ENCODE measurements at regions not wholly inside any gene's neighbourhood (a gene's known extent, or its start where the extent isn't known, plus 50 kb on each side); places are given as distances from the start of the nearest gene placed in this dataset.

GRCh38 chr12:77471801-77472200 lies 358.9 kb upstream of the NAV3 start:
- H2AK5ac ChIP-seq (ENCODE audit: low read length): no peak overlapping the region

DNA sequence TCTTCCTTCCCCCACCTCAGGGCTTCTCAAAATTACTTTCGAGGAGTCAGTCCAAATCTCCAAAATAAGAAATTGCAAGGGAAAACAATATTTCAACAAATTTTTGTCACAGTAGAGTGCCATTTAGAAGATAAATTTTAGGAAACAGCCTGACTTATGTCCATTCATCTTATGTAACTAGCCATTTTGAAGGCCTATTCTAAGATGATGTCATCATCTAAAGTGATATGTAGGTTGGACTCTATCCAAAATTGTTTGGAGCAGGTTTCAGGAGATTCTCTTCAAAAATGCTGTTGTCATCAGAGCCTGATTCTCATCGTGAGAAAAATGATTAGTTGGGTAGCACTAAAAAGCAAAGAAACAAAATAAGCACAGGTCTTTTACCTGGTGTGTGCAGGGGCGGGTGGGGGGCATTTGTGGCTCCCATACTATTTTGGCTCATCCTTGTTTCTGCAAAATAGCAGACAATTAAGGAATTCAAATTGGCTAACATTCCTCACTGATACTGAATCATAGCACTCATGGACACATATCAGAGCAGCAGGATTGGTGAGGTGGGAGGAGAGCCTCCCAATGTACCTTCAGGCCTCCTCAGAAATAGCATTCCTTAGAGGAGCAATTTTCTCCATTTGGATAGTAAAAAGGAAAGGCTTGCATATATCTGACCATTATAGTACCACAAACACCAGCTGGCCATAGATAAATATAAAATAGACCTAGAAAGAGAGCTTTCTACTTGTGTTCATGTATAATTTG lies 360.9 kb upstream of the NAV3 start:
- Histone ChIP-seq H3K4me1 (ENCODE audit: control insufficient read depth in 1 of 2, insufficient read depth in 2 of 2, low read length in 2 of 2) (no peaks in the 10 kb centered on the region), H4K8ac (ENCODE audit: low read depth, low read length) (no peak overlapping the region), H3K23ac (ENCODE audit: low read length) (no peak overlapping the region), H2AK5ac (ENCODE audit: low read length) (no peak overlapping the region), H3K9me3 (ENCODE audit: insufficient read depth, low read depth, low read length) (no peaks in the 10 kb centered on the region), H3K79me1 (ENCODE audit: low read length) (no peaks in the 10 kb centered on the region), H2BK5ac (ENCODE audit: low read depth, low read length, poor library complexity) (no peak overlapping the region), H4K91ac (ENCODE audit: low read depth, low read length) (no peak overlapping the region), H2AFZ (ENCODE audit: insufficient read depth, low read length, poor library complexity) (no peak overlapping the region), H3K18ac (ENCODE audit: low read length) (no peak overlapping the region), H3K36me3 (ENCODE audit: control insufficient read depth in 1 of 2, insufficient read depth in 2 of 2, low read length in 2 of 2) (no peaks in the 10 kb centered on the region), H2BK120ac (ENCODE audit: insufficient read depth, low read length, poor library complexity) (no peak overlapping the region), H3K4me3 (ENCODE audit: low read depth, low read length) (no peak overlapping the region), H3K27me3 (ENCODE audit: insufficient read depth, low read length) (no peaks in the 10 kb centered on the region), H3K9ac (ENCODE audit: low read length) (no peak overlapping the region), H2BK12ac (ENCODE audit: low read length) (no peak overlapping the region), H3K4me2 (ENCODE audit: low read length) (no peak overlapping the region), H3K27ac (ENCODE audit: low read depth, low read length) (no peak overlapping the region), H3K4ac (ENCODE audit: low read depth, low read length) (no peak overlapping the region), H3K14ac (ENCODE audit: low read length) (no peak overlapping the region), H3K79me2 (ENCODE audit: control insufficient read depth, insufficient read depth, low read length, poor library complexity) (no peaks in the 10 kb centered on the region), H4K12ac (ENCODE audit: low read depth, low read length) (no peak overlapping the region)
- no CpG with 5 or more reads among the region's 3 CpGs for WGBS (ENCODE audit: extremely low coverage, insufficient coverage, insufficient read length)
- DNase-seq: no peak

More at GRCh38 chr12:77471801-77472200, 358.9 kb upstream of the NAV3 start:
- Histone ChIP-seq H3K4me2 (ENCODE audit: low read length) (no peak overlapping the region), H3K23ac (ENCODE audit: low read length) (no peak overlapping the region), H2BK12ac (ENCODE audit: low read length) (no peak overlapping the region), H3K14ac (ENCODE audit: low read length) (no peak overlapping the region), H4K12ac (ENCODE audit: low read depth, low read length) (no peak overlapping the region), H3K27me3 (ENCODE audit: insufficient read depth, low read length) (no peaks in the 10 kb centered on the region), H2BK120ac (ENCODE audit: insufficient read depth, low read length, poor library complexity) (no peak overlapping the region), H3K9ac (ENCODE audit: low read length) (no peak overlapping the region), H3K9me3 (ENCODE audit: insufficient read depth, low read depth, low read length) (no peaks in the 10 kb centered on the region), H2AFZ (ENCODE audit: insufficient read depth, low read length, poor library complexity) (no peak overlapping the region), H4K91ac (ENCODE audit: low read depth, low read length) (no peak overlapping the region), H3K4ac (ENCODE audit: low read depth, low read length) (no peak overlapping the region), H3K79me2 (ENCODE audit: control insufficient read depth, insufficient read depth, low read length, poor library complexity) (no peaks in the 10 kb centered on the region), H3K79me1 (ENCODE audit: low read length) (no peaks in the 10 kb centered on the region), H3K4me1 (ENCODE audit: control insufficient read depth in 1 of 2, insufficient read depth in 2 of 2, low read length in 2 of 2) (no peaks in the 10 kb centered on the region), H4K8ac (ENCODE audit: low read depth, low read length) (no peak overlapping the region), H2BK5ac (ENCODE audit: low read depth, low read length, poor library complexity) (no peak overlapping the region), H3K36me3 (ENCODE audit: control insufficient read depth in 1 of 2, insufficient read depth in 2 of 2, low read length in 2 of 2) (no peaks in the 10 kb centered on the region), H3K18ac (ENCODE audit: low read length) (no peak overlapping the region), H3K27ac (ENCODE audit: low read depth, low read length) (no peak overlapping the region), H3K4me3 (ENCODE audit: low read depth, low read length) (no peak overlapping the region)
- WGBS (ENCODE audit: extremely low coverage, insufficient coverage, insufficient read length): no CpG with 5 or more reads among the region's 1 CpG
- DNase-seq: no peak

- Histone ChIP-seq H3K4me2 (ENCODE audit: low read length) (no peak overlapping the region), H3K14ac (ENCODE audit: low read length) (no peak overlapping the region)
These were observed 377.3 kb upstream of the E2F7 start for GRCh38 chr12:77442633-77443032.

GRCh38 chr12:77439749-77440148 lies 374.4 kb upstream of the E2F7 start:
- Histone ChIP-seq H3K4me1 (ENCODE audit: control insufficient read depth in 1 of 2, insufficient read depth in 2 of 2, low read length in 2 of 2) (no peaks in the 10 kb centered on the region), H3K27me3 (ENCODE audit: insufficient read depth, low read length) (no peaks in the 10 kb centered on the region)

More at GRCh38 chr12:77442633-77443032, 377.3 kb upstream of the E2F7 start:
- Histone ChIP-seq H3K18ac (ENCODE audit: low read length) (no peak overlapping the region), H3K27me3 (ENCODE audit: insufficient read depth, low read length) (no peaks in the 10 kb centered on the region), H2BK5ac (ENCODE audit: low read depth, low read length, poor library complexity) (no peak overlapping the region), H3K4me1 (ENCODE audit: control insufficient read depth in 1 of 2, insufficient read depth in 2 of 2, low read length in 2 of 2) (no peaks in the 10 kb centered on the region), H3K79me2 (ENCODE audit: control insufficient read depth, insufficient read depth, low read length, poor library complexity) (no peaks in the 10 kb centered on the region), H2AK5ac (ENCODE audit: low read length) (no peak overlapping the region), H3K4ac (ENCODE audit: low read depth, low read length) (no peak overlapping the region), H4K8ac (ENCODE audit: low read depth, low read length) (no peak overlapping the region), H3K27ac (ENCODE audit: low read depth, low read length) (no peak overlapping the region), H3K79me1 (ENCODE audit: low read length) (no peaks in the 10 kb centered on the region), H3K36me3 (ENCODE audit: control insufficient read depth in 1 of 2, insufficient read depth in 2 of 2, low read length in 2 of 2) (no peaks in the 10 kb centered on the region), H4K12ac (ENCODE audit: low read depth, low read length) (no peak overlapping the region), H3K9ac (ENCODE audit: low read length) (no peak overlapping the region), H2AFZ (ENCODE audit: insufficient read depth, low read length, poor library complexity) (no peak overlapping the region), H2BK12ac (ENCODE audit: low read length) (no peak overlapping the region), H3K9me3 (ENCODE audit: insufficient read depth, low read depth, low read length) (no peaks in the 10 kb centered on the region), H4K91ac (ENCODE audit: low read depth, low read length) (no peak overlapping the region), H3K23ac (ENCODE audit: low read length) (no peak overlapping the region), H3K4me3 (ENCODE audit: low read depth, low read length) (no peak overlapping the region), H2BK120ac (ENCODE audit: insufficient read depth, low read length, poor library complexity) (no peak overlapping the region)
- no peak for DNase-seq

More at GRCh38 chr12:77439749-77440148, 374.4 kb upstream of the E2F7 start:
- peaks cover 1% of the 10 kb centered on the region for H3K9me3 ChIP-seq (ENCODE audit: insufficient read depth, low read depth, low read length)
- H4K8ac ChIP-seq (ENCODE audit: low read depth, low read length): no peak overlapping the region
- no peak overlapping the region for H3K4me2 ChIP-seq (ENCODE audit: low read length)
- no peak overlapping the region for H3K9ac ChIP-seq (ENCODE audit: low read length)
- no peak overlapping the region for H3K4ac ChIP-seq (ENCODE audit: low read depth, low read length)
- H3K14ac ChIP-seq (ENCODE audit: low read length): no peak overlapping the region
- no peak overlapping the region for H2AK5ac ChIP-seq (ENCODE audit: low read length)
- no peak overlapping the region for H4K12ac ChIP-seq (ENCODE audit: low read depth, low read length)
- no peak overlapping the region for H2BK120ac ChIP-seq (ENCODE audit: insufficient read depth, low read length, poor library complexity)
- no peak overlapping the region for H2AFZ ChIP-seq (ENCODE audit: insufficient read depth, low read length, poor library complexity)
- no peaks in the 10 kb centered on the region for H3K36me3 ChIP-seq (ENCODE audit: control insufficient read depth in 1 of 2, insufficient read depth in 2 of 2, low read length in 2 of 2)
- no peak overlapping the region for H2BK12ac ChIP-seq (ENCODE audit: low read length)
- no peak overlapping the region for H2BK5ac ChIP-seq (ENCODE audit: low read depth, low read length, poor library complexity)
- H3K4me3 ChIP-seq (ENCODE audit: low read depth, low read length): no peak overlapping the region
- no peak for DNase-seq
- H3K18ac ChIP-seq (ENCODE audit: low read length): no peak overlapping the region
- H3K27ac ChIP-seq (ENCODE audit: low read depth, low read length): no peak overlapping the region
- H3K79me2 ChIP-seq (ENCODE audit: control insufficient read depth, insufficient read depth, low read length, poor library complexity): no peaks in the 10 kb centered on the region
- no peaks in the 10 kb centered on the region for H3K79me1 ChIP-seq (ENCODE audit: low read length)
- no peak overlapping the region for H4K91ac ChIP-seq (ENCODE audit: low read depth, low read length)
- no peak overlapping the region for H3K23ac ChIP-seq (ENCODE audit: low read length)
